Fibroblast of lung (primary cell): ENCODE measurements at regions not wholly inside any gene's neighbourhood (a gene's known extent, or its start where the extent isn't known, plus 50 kb on each side); places are given as distances from the start of the nearest gene placed in this dataset.

Experiments used
- EZH2 ChIP-seq: IDR thresholded peaks from 2 replicates; pipeline ENCODE4 v1.5.1; 2012; ENCODE audit warnings: low read length, control low read depth, mild to moderate bottlenecking; ENCODE audit errors: missing control alignments
- TF ChIP-seq, protein P1 (sequence below), 2 donors: IDR thresholded peaks in 1 of 2; conservative IDR thresholded peaks in 1 of 2; 1 replicate in 1 of 2; 2 replicates in 1 of 2; pipeline ENCODE4 v1.5.1; 2011 to 2012; ENCODE audit warnings: low read length in 2 of 2, control low read depth in 1 of 2, inconsistent platforms in 1 of 2, low read depth in 1 of 2, mild to moderate bottlenecking in 1 of 2

DNA sequence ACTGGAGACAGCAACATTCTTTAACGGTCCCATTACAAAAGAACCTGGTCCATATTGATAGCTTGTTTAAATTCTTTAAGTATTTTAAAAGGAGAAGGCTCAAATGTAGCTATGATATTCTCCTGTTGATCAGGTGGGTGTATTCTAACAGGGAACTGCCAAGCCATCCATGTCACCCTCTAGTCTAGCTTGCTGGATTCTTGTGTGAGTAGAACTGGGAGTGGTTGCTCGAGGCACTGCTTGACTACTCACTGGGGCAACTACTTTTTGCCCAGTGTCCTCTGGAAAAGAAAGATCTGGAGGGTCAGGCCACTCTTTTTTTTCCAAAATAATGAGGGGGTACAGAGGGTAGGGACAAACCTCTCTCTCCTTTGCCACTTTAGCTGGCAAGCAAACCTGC is 155.1 kb downstream of the ZNF518B start:
- TF ChIP-seq, protein P1, sequence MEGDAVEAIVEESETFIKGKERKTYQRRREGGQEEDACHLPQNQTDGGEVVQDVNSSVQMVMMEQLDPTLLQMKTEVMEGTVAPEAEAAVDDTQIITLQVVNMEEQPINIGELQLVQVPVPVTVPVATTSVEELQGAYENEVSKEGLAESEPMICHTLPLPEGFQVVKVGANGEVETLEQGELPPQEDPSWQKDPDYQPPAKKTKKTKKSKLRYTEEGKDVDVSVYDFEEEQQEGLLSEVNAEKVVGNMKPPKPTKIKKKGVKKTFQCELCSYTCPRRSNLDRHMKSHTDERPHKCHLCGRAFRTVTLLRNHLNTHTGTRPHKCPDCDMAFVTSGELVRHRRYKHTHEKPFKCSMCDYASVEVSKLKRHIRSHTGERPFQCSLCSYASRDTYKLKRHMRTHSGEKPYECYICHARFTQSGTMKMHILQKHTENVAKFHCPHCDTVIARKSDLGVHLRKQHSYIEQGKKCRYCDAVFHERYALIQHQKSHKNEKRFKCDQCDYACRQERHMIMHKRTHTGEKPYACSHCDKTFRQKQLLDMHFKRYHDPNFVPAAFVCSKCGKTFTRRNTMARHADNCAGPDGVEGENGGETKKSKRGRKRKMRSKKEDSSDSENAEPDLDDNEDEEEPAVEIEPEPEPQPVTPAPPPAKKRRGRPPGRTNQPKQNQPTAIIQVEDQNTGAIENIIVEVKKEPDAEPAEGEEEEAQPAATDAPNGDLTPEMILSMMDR (conservative IDR thresholded peaks at IDR 0.05 in 1 of 2, IDR thresholded peaks at IDR 0.05 in 1 of 2; ENCODE audit: low read depth in 1 of 2, low read length in 2 of 2) = no peak
- TF ChIP-seq EZH2 = no peak
